NCI-H2107 treated with DMSO at 0.1 percent for 48 hours (cell line): ENCODE measurements at regions not wholly inside any gene's neighbourhood (a gene's known extent, or its start where the extent isn't known, plus 50 kb on each side); places are given as distances from the start of the nearest gene placed in this dataset.

Experiments used
- DNase-seq: peaks from one replicate; lab custom pipeline; 2025; ENCODE audit not compliant: unreplicated experiment; lab: John Stamatoyannopoulos, UW

- DNase-seq, result no peak
Observed at GRCh38 chr2:140064243-140064642, 1284.1 kb upstream of the NXPH2 start.

- DNase-seq, result no peak
Observed at GRCh38 chr2:140063356-140063755, 1283.2 kb upstream of the NXPH2 start.

- DNase-seq, result no peak
Observed at GRCh38 chr2:140061240-140061639, 1281.0 kb upstream of the NXPH2 start.

- no peak for DNase-seq
Observed at GRCh38 chr2:140057928-140058327, 1277.7 kb upstream of the NXPH2 start.

- DNase-seq, result no peak
Observed at GRCh38 chr2:140041811-140042210, 1261.6 kb upstream of the NXPH2 start.

- DNase-seq, result no peak
Observed at GRCh38 chr2:140041239-140041638, 1261.0 kb upstream of the NXPH2 start.

GRCh38 chr2:140033638-140034037 is 1253.4 kb upstream of the NXPH2 start:
- no peak for DNase-seq

- DNase-seq, result no peak
Observed at GRCh38 chr2:140027966-140028365, 1247.8 kb upstream of the NXPH2 start.

GRCh38 chr2:140027320-140027719 is 1247.1 kb upstream of the NXPH2 start:
- DNase-seq, result no peak

- no peak for DNase-seq
Observed at GRCh38 chr2:140023291-140023690, 1243.1 kb upstream of the NXPH2 start.

- DNase-seq, result no peak
Observed at GRCh38 chr2:140018541-140018940, 1238.4 kb upstream of the NXPH2 start.

GRCh38 chr2:140014204-140014546 is 1234.0 kb upstream of the NXPH2 start:
- DNase-seq, result no peak

GRCh38 chr2:140013545-140014203 is 1233.5 kb upstream of the NXPH2 start:
- DNase-seq, result no peak

GRCh38 chr2:140011287-140011686 is 1231.1 kb upstream of the NXPH2 start:
- DNase-seq, result no peak

- DNase-seq, result no peak
Observed at GRCh38 chr2:140002110-140002509, 1221.9 kb upstream of the NXPH2 start.

GRCh38 chr2:139992711-139993345 is 1212.6 kb upstream of the NXPH2 start:
- no peak for DNase-seq

- DNase-seq, result no peak
Observed at GRCh38 chr2:139992078-139992477, 1211.9 kb upstream of the NXPH2 start.

GRCh38 chr2:139990646-139991335 is 1210.6 kb upstream of the NXPH2 start:
- no peak for DNase-seq

GRCh38 chr2:139969323-139969722 is 1189.1 kb upstream of the NXPH2 start:
- DNase-seq, result no peak

- no peak for DNase-seq
Observed at GRCh38 chr2:139968588-139968987, 1188.4 kb upstream of the NXPH2 start.

GRCh38 chr2:139967665-139968064 is 1187.5 kb upstream of the NXPH2 start:
- DNase-seq, result no peak

GRCh38 chr2:139964721-139965440 is 1184.7 kb upstream of the NXPH2 start:
- DNase-seq, result no peak
